ENCODE measurements at regions not wholly inside any gene's neighbourhood (a gene's known extent, or its start where the extent isn't known, plus 50 kb on each side); places are given as distances from the start of the nearest gene placed in this dataset.

- no peaks in the 10 kb centered on the region for H3K27me3 ChIP-seq (ENCODE audit: low read depth, low read length)
- H3K4me2 ChIP-seq (ENCODE audit: low read length), result no peak overlapping the region
- TF ChIP-seq CTCF (IDR thresholded peaks at IDR 0.05; ENCODE audit: low read depth, low read length), result no peak
- no peak for TF ChIP-seq EZH2phosphoT487 (IDR thresholded peaks at IDR 0.05; ENCODE audit: low read depth)
- no peaks in the 10 kb centered on the region for H4K20me1 ChIP-seq (ENCODE audit: insufficient read depth, low read length)
- H3K9ac ChIP-seq (ENCODE audit: low read length), result no peak overlapping the region
- H2AFZ ChIP-seq (ENCODE audit: low read depth, low read length), result no peak overlapping the region
- H3K9me3 ChIP-seq (ENCODE audit: insufficient read depth, low read length), result no peaks in the 10 kb centered on the region
- no peaks in the 10 kb centered on the region for H3K4me1 ChIP-seq (ENCODE audit: low read length)
- no peak overlapping the region for H3K27ac ChIP-seq (ENCODE audit: low read length)
- H3K79me2 ChIP-seq (ENCODE audit: low read length), result no peaks in the 10 kb centered on the region
- no peaks in the 10 kb centered on the region for H3K36me3 ChIP-seq (replicated peaks; ENCODE audit: low read depth, low read length)
- no peak overlapping the region for H3K4me3 ChIP-seq (ENCODE audit: low read length)
Observed at GRCh38 chr10:130742941-130743675, 568.4 kb downstream of the TCERG1L start.

GRCh38 chr10:130743751-130744271, 567.7 kb downstream of the TCERG1L start:
- Histone ChIP-seq H3K27ac (ENCODE audit: low read length) (no peak overlapping the region), H3K36me3 (replicated peaks; ENCODE audit: low read depth, low read length) (no peaks in the 10 kb centered on the region), H3K79me2 (ENCODE audit: low read length) (no peaks in the 10 kb centered on the region), H3K4me1 (ENCODE audit: low read length) (no peaks in the 10 kb centered on the region), H3K9ac (ENCODE audit: low read length) (no peak overlapping the region), H3K4me2 (ENCODE audit: low read length) (no peak overlapping the region), H3K27me3 (ENCODE audit: low read depth, low read length) (no peaks in the 10 kb centered on the region), H2AFZ (ENCODE audit: low read depth, low read length) (no peak overlapping the region), H3K9me3 (ENCODE audit: insufficient read depth, low read length) (no peaks in the 10 kb centered on the region), H3K4me3 (ENCODE audit: low read length) (no peak overlapping the region), H4K20me1 (ENCODE audit: insufficient read depth, low read length) (no peaks in the 10 kb centered on the region)
- TF ChIP-seq CTCF (IDR thresholded peaks at IDR 0.05; ENCODE audit: low read depth, low read length), result no peak

GRCh38 chr10:130744631-130745030, 566.9 kb downstream of the TCERG1L start:
- TF ChIP-seq EZH2phosphoT487 (IDR thresholded peaks at IDR 0.05; ENCODE audit: low read depth), result no peak
- no peak for TF ChIP-seq CTCF (IDR thresholded peaks at IDR 0.05; ENCODE audit: low read depth, low read length)
- H3K36me3 ChIP-seq (replicated peaks; ENCODE audit: low read depth, low read length), result no peaks in the 10 kb centered on the region

GRCh38 chr10:130745251-130745650, 566.3 kb downstream of the TCERG1L start:
- no peak for TF ChIP-seq CTCF (IDR thresholded peaks at IDR 0.05; ENCODE audit: low read depth, low read length)
- no peaks in the 10 kb centered on the region for H3K79me2 ChIP-seq (ENCODE audit: low read length)
- H3K27ac ChIP-seq (ENCODE audit: low read length), result no peak overlapping the region
- no peak overlapping the region for H2AFZ ChIP-seq (ENCODE audit: low read depth, low read length)
- H3K4me3 ChIP-seq (ENCODE audit: low read length), result no peak overlapping the region
- no peaks in the 10 kb centered on the region for H3K27me3 ChIP-seq (ENCODE audit: low read depth, low read length)
- H4K20me1 ChIP-seq (ENCODE audit: insufficient read depth, low read length), result no peaks in the 10 kb centered on the region
- no peaks in the 10 kb centered on the region for H3K9me3 ChIP-seq (ENCODE audit: insufficient read depth, low read length)
- no peaks in the 10 kb centered on the region for H3K4me1 ChIP-seq (ENCODE audit: low read length)
- H3K36me3 ChIP-seq (replicated peaks; ENCODE audit: low read depth, low read length), result no peaks in the 10 kb centered on the region
- no peak overlapping the region for H3K4me2 ChIP-seq (ENCODE audit: low read length)
- no peak overlapping the region for H3K9ac ChIP-seq (ENCODE audit: low read length)

More at GRCh38 chr10:130744631-130745030, 566.9 kb downstream of the TCERG1L start:
- no peaks in the 10 kb centered on the region for H3K27me3 ChIP-seq (ENCODE audit: low read depth, low read length)
- H3K4me1 ChIP-seq (ENCODE audit: low read length), result no peaks in the 10 kb centered on the region
- H3K9me3 ChIP-seq (ENCODE audit: insufficient read depth, low read length), result no peaks in the 10 kb centered on the region
- no peak overlapping the region for H2AFZ ChIP-seq (ENCODE audit: low read depth, low read length)
- H3K79me2 ChIP-seq (ENCODE audit: low read length), result no peaks in the 10 kb centered on the region
- H3K9ac ChIP-seq (ENCODE audit: low read length), result no peak overlapping the region
- H3K4me2 ChIP-seq (ENCODE audit: low read length), result no peak overlapping the region
- H3K27ac ChIP-seq (ENCODE audit: low read length), result no peak overlapping the region
- H4K20me1 ChIP-seq (ENCODE audit: insufficient read depth, low read length), result no peaks in the 10 kb centered on the region
- no peak overlapping the region for H3K4me3 ChIP-seq (ENCODE audit: low read length)

All from OCI-LY3 (cell line).